Panc1 (cell line): ENCODE measurements at regions not wholly inside any gene's neighbourhood (a gene's known extent, or its start where the extent isn't known, plus 50 kb on each side); places are given as distances from the start of the nearest gene placed in this dataset.

ENCODE experiments used
- ATAC-seq: fragments of 200-7000 bp; cut with Tn5 transposase; 2 replicates; pipeline ENCODE4 v1.9.1; 2020; ENCODE audit warnings: mild to moderate bottlenecking, moderate library complexity
- BruUV-seq: library from RNA; stranded (reverse); fragments of 400-500 nt; replicated peaks from 2 replicates; lab custom pipeline; 2021; lab: Mats Ljungman, UMichigan
- CTCF ChIA-PET: fragments of 300-600 bp; sonication (Branson Sonifier 250); formaldehyde crosslinking; loops from one replicate; lab custom pipeline; 2022; ENCODE audit warnings: antibody characterized with exemption; lab: Charles Lee
- POLR2A ChIA-PET: fragments of 300-600 bp; sonication (Branson Sonifier 250); formaldehyde crosslinking; loops from one replicate; lab custom pipeline; 2022; ENCODE audit warnings: antibody characterized with exemption; lab: Charles Lee
- DNase-seq: peaks from one replicate; pipeline ENCODE4 v3.0.0-alpha.2; 2010; ENCODE audit warnings: low read depth, low spot score
- H3K27ac ChIP-seq: 2 replicates; pipeline ENCODE4 v1.5.1; 2011; ENCODE audit warnings: mild to moderate bottlenecking, low read length, inconsistent platforms
- H3K27me3 ChIP-seq: fragments of 200-500 bp; sonication (Bioruptor generic); 2 replicates; pipeline ENCODE4 v1.6.0; 2014; ENCODE audit warnings: low read length, inconsistent platforms; ENCODE audit not compliant: control insufficient read depth, insufficient read depth
- H3K36me3 ChIP-seq: fragments of 200-500 bp; sonication (Bioruptor generic); 2 replicates; pipeline ENCODE4 v1.5.1; 2014; ENCODE audit warnings: inconsistent platforms, mild to moderate bottlenecking, low read length, moderate library complexity; ENCODE audit not compliant: control insufficient read depth, insufficient read depth
- H3K4me1 ChIP-seq: 2 replicates; pipeline ENCODE4 v1.5.1; 2011; ENCODE audit warnings: inconsistent platforms, mild to moderate bottlenecking, low read length, moderate library complexity; ENCODE audit not compliant: control insufficient read depth, insufficient read depth
- H3K4me3 ChIP-seq, 2 experiments: 2 replicates each; pipeline ENCODE4 v1.5.1; 2011 to 2012; ENCODE audit warnings: low read depth in 2 of 2, low read length in 2 of 2, mild to moderate bottlenecking in 2 of 2, inconsistent platforms in 1 of 2, moderate library complexity in 1 of 2
- H3K9me3 ChIP-seq: fragments of 200-500 bp; sonication (Bioruptor generic); 2 replicates; pipeline ENCODE4 v1.5.1; 2014; ENCODE audit warnings: low read depth, mild to moderate bottlenecking, inconsistent platforms, low read length, moderate library complexity; ENCODE audit not compliant: control insufficient read depth, insufficient read depth
- POLR2AphosphoS5 ChIP-seq: IDR thresholded peaks from 2 replicates; pipeline ENCODE4 v1.6.1; 2012; ENCODE audit warnings: mild to moderate bottlenecking, low read depth, low read length, moderate library complexity
- SIN3A ChIP-seq: IDR thresholded peaks from 2 replicates; pipeline ENCODE4 v1.6.1; 2012; ENCODE audit warnings: low read depth, mild to moderate bottlenecking, low read length, moderate library complexity, borderline replicate concordance; ENCODE audit not compliant: insufficient read depth
- TCF7L2 ChIP-seq: IDR thresholded peaks from 2 replicates; pipeline ENCODE4 v1.6.1; 2011; ENCODE audit warnings: mild to moderate bottlenecking, low read depth, low read length, inconsistent platforms
- in situ Hi-C: cut with HindIII; loops from 2 replicates; pipeline ENCODE4 v1.10.0; 2016; ENCODE audit warnings: low sequenced_read_pairs, low pct_unique_long_range_greater_than_20kb
- intact Hi-C: fragments of 100-400 bp; cut with micrococcal nuclease; formaldehyde crosslinking; loops from one replicate; pipeline ENCODE4 v1.10.0; 2022; ENCODE audit not compliant: unreplicated experiment
- TF ChIP-seq, protein P1 (sequence below), 2 experiments: IDR thresholded peaks; 2 replicates each; pipeline ENCODE4 v1.6.1; 2011 to 2012; ENCODE audit warnings: low read depth in 2 of 2, control low read depth in 1 of 2, low read length in 1 of 2, mild to moderate bottlenecking in 1 of 2, moderate library complexity in 1 of 2; ENCODE audit not compliant: insufficient read depth in 1 of 2
- TF ChIP-seq, protein P2 (sequence below): fragments of 450-650 bp; IDR thresholded peaks from 2 replicates; pipeline ENCODE4 v1.5.1; 2017; ENCODE audit warnings: mild to moderate bottlenecking

DNA sequence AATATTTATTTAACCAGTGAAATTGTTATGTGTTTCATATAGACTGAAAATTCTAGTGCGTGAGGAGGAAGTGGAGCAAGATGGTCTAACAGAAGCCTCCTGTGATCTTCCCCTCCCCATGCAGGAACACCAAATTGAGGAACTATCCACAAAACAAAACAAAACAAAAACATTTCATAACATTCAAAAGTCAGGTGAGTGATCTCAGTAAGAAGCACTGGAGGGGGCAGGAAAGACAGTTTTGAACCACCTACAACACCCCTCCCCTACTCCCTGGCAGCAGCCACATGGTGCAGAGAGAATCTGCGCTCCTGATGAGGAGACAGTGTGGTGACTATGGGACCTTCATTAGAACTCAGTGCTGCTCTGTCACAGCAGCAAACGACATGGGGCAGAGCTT, 221.9 kb upstream of the SEMA3C start:
- POLR2A ChIA-PET = no interaction called here

DNA sequence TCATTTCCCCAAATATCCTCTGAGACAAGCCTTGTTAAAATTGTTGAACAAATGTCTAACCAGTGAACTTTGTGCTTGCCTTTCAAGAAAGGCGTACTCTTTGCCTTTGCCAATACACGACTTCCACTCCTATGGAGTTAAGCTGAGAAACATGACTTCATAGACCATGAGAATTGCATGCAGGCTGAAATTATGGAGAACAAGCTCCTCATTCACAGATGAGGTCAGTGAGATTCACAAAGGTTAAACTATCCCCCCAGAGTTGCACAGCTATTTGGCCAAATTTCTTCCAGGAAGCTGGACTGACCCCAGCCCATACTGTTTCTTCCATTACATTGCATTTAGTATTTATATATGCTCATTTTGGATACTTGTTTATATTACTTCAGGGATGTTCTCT, 221.4 kb upstream of the SEMA3C start:
- no peak for ATAC-seq
- POLR2A ChIA-PET = no interaction called here
- in situ Hi-C loops (no loop called here), intact Hi-C loops (no loop called here)
- TF ChIP-seq, protein P1, sequence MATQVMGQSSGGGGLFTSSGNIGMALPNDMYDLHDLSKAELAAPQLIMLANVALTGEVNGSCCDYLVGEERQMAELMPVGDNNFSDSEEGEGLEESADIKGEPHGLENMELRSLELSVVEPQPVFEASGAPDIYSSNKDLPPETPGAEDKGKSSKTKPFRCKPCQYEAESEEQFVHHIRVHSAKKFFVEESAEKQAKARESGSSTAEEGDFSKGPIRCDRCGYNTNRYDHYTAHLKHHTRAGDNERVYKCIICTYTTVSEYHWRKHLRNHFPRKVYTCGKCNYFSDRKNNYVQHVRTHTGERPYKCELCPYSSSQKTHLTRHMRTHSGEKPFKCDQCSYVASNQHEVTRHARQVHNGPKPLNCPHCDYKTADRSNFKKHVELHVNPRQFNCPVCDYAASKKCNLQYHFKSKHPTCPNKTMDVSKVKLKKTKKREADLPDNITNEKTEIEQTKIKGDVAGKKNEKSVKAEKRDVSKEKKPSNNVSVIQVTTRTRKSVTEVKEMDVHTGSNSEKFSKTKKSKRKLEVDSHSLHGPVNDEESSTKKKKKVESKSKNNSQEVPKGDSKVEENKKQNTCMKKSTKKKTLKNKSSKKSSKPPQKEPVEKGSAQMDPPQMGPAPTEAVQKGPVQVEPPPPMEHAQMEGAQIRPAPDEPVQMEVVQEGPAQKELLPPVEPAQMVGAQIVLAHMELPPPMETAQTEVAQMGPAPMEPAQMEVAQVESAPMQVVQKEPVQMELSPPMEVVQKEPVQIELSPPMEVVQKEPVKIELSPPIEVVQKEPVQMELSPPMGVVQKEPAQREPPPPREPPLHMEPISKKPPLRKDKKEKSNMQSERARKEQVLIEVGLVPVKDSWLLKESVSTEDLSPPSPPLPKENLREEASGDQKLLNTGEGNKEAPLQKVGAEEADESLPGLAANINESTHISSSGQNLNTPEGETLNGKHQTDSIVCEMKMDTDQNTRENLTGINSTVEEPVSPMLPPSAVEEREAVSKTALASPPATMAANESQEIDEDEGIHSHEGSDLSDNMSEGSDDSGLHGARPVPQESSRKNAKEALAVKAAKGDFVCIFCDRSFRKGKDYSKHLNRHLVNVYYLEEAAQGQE (IDR thresholded peaks at IDR 0.05; ENCODE audit: insufficient read depth in 1 of 2, low read depth in 2 of 2, low read length in 1 of 2) = no peak
- no peak for TF ChIP-seq POLR2AphosphoS5
- TF ChIP-seq SIN3A = no peak
- TF ChIP-seq, protein P2, sequence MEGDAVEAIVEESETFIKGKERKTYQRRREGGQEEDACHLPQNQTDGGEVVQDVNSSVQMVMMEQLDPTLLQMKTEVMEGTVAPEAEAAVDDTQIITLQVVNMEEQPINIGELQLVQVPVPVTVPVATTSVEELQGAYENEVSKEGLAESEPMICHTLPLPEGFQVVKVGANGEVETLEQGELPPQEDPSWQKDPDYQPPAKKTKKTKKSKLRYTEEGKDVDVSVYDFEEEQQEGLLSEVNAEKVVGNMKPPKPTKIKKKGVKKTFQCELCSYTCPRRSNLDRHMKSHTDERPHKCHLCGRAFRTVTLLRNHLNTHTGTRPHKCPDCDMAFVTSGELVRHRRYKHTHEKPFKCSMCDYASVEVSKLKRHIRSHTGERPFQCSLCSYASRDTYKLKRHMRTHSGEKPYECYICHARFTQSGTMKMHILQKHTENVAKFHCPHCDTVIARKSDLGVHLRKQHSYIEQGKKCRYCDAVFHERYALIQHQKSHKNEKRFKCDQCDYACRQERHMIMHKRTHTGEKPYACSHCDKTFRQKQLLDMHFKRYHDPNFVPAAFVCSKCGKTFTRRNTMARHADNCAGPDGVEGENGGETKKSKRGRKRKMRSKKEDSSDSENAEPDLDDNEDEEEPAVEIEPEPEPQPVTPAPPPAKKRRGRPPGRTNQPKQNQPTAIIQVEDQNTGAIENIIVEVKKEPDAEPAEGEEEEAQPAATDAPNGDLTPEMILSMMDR = no peak
- no peak for TF ChIP-seq TCF7L2
- H3K9me3 ChIP-seq = peaks cover 4% of the 10 kb centered on the region; the same call in 1 of the 2 replicates
- peak overlapping the region; percentile 34; the same call in 1 of the 2 replicates for H3K27ac ChIP-seq
- H3K4me3 ChIP-seq = no peak overlapping the region
- no peak for DNase-seq
- H3K36me3 ChIP-seq = no peaks in the 10 kb centered on the region
- BruUV-seq = no TSS peak
- H3K4me1 ChIP-seq = no peaks in the 10 kb centered on the region
- CTCF ChIA-PET = no interaction called here
- no peaks in the 10 kb centered on the region for H3K27me3 ChIP-seq

More for the DNA sequence above, 221.9 kb upstream of the SEMA3C start:
- Histone ChIP-seq H3K27me3 (no peaks in the 10 kb centered on the region), H3K36me3 (no peaks in the 10 kb centered on the region), H3K27ac (peak overlapping the region; percentile 50; the same call in 1 of the 2 replicates), H3K4me1 (no peaks in the 10 kb centered on the region), H3K9me3 (peaks cover 4% of the 10 kb centered on the region; the same call in 1 of the 2 replicates), H3K4me3 (no peak overlapping the region)
- CTCF ChIA-PET = no interaction called here
- no TSS peak for BruUV-seq
- ATAC-seq (no peak), DNase-seq (no peak)
- intact Hi-C loops (no loop called here), in situ Hi-C loops (no loop called here)
- TF ChIP-seq, protein P1 (IDR thresholded peaks at IDR 0.05; ENCODE audit: insufficient read depth in 1 of 2, low read depth in 2 of 2, low read length in 1 of 2) = no peak
- TF ChIP-seq, protein P2 = no peak
- no peak for TF ChIP-seq SIN3A
